GM06990 (cell line): ENCODE measurements at regions not wholly inside any gene's neighbourhood (a gene's known extent, or its start where the extent isn't known, plus 50 kb on each side); places are given as distances from the start of the nearest gene placed in this dataset.
"Not testable (repeated sequence)": the region's sequence is repeated elsewhere in the genome, so short reads cannot be mapped to it uniquely, and the experiment has no call there.

ENCODE experiments used
- DNase-seq: peaks from one replicate; pipeline ENCODE4 v3.0.0-alpha.2; 2011; ENCODE audit not compliant: insufficient read length; ENCODE audit errors: extremely low read depth
- H3K27me3 ChIP-seq: replicated peaks from 2 replicates; pipeline ENCODE4 v1.6.0; 2011; ENCODE audit warnings: low read length; ENCODE audit not compliant: control insufficient read depth, insufficient read depth
- H3K36me3 ChIP-seq: 2 replicates; pipeline ENCODE4 v1.5.1; 2011; ENCODE audit warnings: low read length; ENCODE audit not compliant: control insufficient read depth, insufficient read depth
- H3K4me3 ChIP-seq: replicated peaks from 2 replicates; pipeline ENCODE4 v1.5.1; 2011; ENCODE audit warnings: low read depth, mild to moderate bottlenecking, control low read depth, low read length
- CTCF ChIP-seq: IDR thresholded peaks from 2 replicates; pipeline ENCODE4 v1.5.1; 2011; ENCODE audit warnings: low read length, control low read depth, mild to moderate bottlenecking, inconsistent platforms; ENCODE audit not compliant: insufficient read depth, poor library complexity, severe bottlenecking

- H3K4me3 ChIP-seq, result no peak overlapping the region
- no peak for DNase-seq
- no peak for TF ChIP-seq CTCF
- no peaks in the 10 kb centered on the region for H3K27me3 ChIP-seq
- H3K36me3 ChIP-seq, result no peaks in the 10 kb centered on the region
Measured at GRCh38 chr20:48486065-48486464, 341.7 kb downstream of the PREX1 start.

GRCh38 chr20:48485153-48485552 lies 342.6 kb downstream of the PREX1 start:
- not testable (repeated sequence) for H3K4me3 ChIP-seq, H3K36me3 ChIP-seq, H3K27me3 ChIP-seq, DNase-seq

GRCh38 chr20:48483334-48484066 lies 344.3 kb downstream of the PREX1 start:
- no peak for TF ChIP-seq CTCF
- Histone ChIP-seq H3K4me3 (no peak overlapping the region), H3K36me3 (no peaks in the 10 kb centered on the region), H3K27me3 (no peaks in the 10 kb centered on the region)
- DNase-seq, result no peak

GRCh38 chr20:48482790-48483189 lies 345.0 kb downstream of the PREX1 start:
- no peak for TF ChIP-seq CTCF
- no peaks in the 10 kb centered on the region for H3K27me3 ChIP-seq
- H3K4me3 ChIP-seq, result no peak overlapping the region
- peak; percentile 52 for DNase-seq
- no peaks in the 10 kb centered on the region for H3K36me3 ChIP-seq

GRCh38 chr20:48480216-48480772 lies 347.5 kb downstream of the PREX1 start:
- no peaks in the 10 kb centered on the region for H3K36me3 ChIP-seq
- H3K27me3 ChIP-seq, result peaks cover under 1% of the 10 kb centered on the region; the same call in 1 of the 2 replicates
- no peak overlapping the region for H3K4me3 ChIP-seq
- no peak for DNase-seq
- no peak for TF ChIP-seq CTCF

- no peak for TF ChIP-seq CTCF
- no peak overlapping the region for H3K4me3 ChIP-seq
- peaks cover 2% of the 10 kb centered on the region; the same call in 1 of the 2 replicates for H3K27me3 ChIP-seq
- H3K36me3 ChIP-seq, result no peaks in the 10 kb centered on the region
- no peak for DNase-seq
Measured at GRCh38 chr20:48478806-48479585, 348.8 kb downstream of the PREX1 start.
